Activated CD4-positive, alpha-beta memory T cell treated with anti-CD3 and anti-CD28 coated beads for 36 hours (primary cell): ENCODE measurements at regions not wholly inside any gene's neighbourhood (a gene's known extent, or its start where the extent isn't known, plus 50 kb on each side); places are given as distances from the start of the nearest gene placed in this dataset.

ENCODE experiments used
- CTCF ChIA-PET: fragments of 350-600 bp; sonication (Branson Sonifier 250); formaldehyde crosslinking; loops from one replicate; lab custom pipeline; 2021; ENCODE audit warnings: antibody characterized with exemption, inconsistent platforms; lab: Charles Lee
- POLR2A ChIA-PET: fragments of 350-600 bp; sonication (Branson Sonifier 250); formaldehyde crosslinking; loops from one replicate; lab custom pipeline; 2021; ENCODE audit warnings: antibody characterized with exemption; lab: Charles Lee
- DNase-seq: peaks from one replicate; pipeline ENCODE4 v3.0.0-alpha.2; 2020
- H3K27ac Mint-ChIP-seq: one replicate; pipeline ENCODE4 v1.8.0; 2021; ENCODE audit warnings: mixed read lengths
- H3K27me3 Mint-ChIP-seq: one replicate; pipeline ENCODE4 v1.8.0; 2021; ENCODE audit warnings: mixed read lengths
- H3K36me3 Mint-ChIP-seq: one replicate; pipeline ENCODE4 v1.8.0; 2021; ENCODE audit warnings: mixed read lengths
- H3K4me1 Mint-ChIP-seq: one replicate; pipeline ENCODE4 v1.8.0; 2021; ENCODE audit warnings: low read depth, mixed read lengths
- H3K4me3 Mint-ChIP-seq: one replicate; pipeline ENCODE4 v1.8.0; 2021; ENCODE audit warnings: mild to moderate bottlenecking, mixed read lengths
- H3K9me3 Mint-ChIP-seq: one replicate; pipeline ENCODE4 v1.8.0; 2021; ENCODE audit warnings: mixed read lengths
- intact Hi-C: fragments of 100-400 bp; cut with micrococcal nuclease; formaldehyde crosslinking; loops from one replicate; pipeline ENCODE4 v1.15.1; 2023

DNA sequence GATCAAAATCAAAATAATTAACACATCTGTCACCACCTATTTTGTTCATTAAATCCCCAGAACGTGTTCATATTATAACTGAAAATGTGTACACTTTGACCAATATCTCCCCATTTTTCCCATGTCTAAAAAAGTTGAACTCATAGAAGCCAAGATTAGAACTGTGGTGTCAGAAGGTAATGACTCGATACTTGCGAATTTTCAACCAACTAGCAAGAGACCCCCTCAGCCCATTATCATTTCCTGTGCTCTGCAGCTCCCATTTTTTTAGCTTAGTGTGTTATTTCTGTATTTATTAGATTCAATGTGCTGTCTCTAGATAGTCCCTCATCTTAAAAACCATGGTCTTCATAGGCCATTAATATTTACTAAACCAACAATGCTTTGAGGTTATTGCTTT lies 248.7 kb upstream of the PIK3C3 start:
- no peak for DNase-seq
- H3K27me3 Mint-ChIP-seq = no peaks in the 10 kb centered on the region
- H3K36me3 Mint-ChIP-seq = no peaks in the 10 kb centered on the region
- ChIA-PET POLR2A (no interaction called here), CTCF (interaction anchor here (0.6 kb wide), 1 partner anchor 1889 kb away, joined by 3 read pairs; no protein-coding TSS in a partner anchor)
- H3K27ac Mint-ChIP-seq = no peak overlapping the region
- no peak overlapping the region for H3K4me3 Mint-ChIP-seq
- no peaks in the 10 kb centered on the region for H3K4me1 Mint-ChIP-seq
- no peaks in the 10 kb centered on the region for H3K9me3 Mint-ChIP-seq
- intact Hi-C loops = no loop called here

DNA sequence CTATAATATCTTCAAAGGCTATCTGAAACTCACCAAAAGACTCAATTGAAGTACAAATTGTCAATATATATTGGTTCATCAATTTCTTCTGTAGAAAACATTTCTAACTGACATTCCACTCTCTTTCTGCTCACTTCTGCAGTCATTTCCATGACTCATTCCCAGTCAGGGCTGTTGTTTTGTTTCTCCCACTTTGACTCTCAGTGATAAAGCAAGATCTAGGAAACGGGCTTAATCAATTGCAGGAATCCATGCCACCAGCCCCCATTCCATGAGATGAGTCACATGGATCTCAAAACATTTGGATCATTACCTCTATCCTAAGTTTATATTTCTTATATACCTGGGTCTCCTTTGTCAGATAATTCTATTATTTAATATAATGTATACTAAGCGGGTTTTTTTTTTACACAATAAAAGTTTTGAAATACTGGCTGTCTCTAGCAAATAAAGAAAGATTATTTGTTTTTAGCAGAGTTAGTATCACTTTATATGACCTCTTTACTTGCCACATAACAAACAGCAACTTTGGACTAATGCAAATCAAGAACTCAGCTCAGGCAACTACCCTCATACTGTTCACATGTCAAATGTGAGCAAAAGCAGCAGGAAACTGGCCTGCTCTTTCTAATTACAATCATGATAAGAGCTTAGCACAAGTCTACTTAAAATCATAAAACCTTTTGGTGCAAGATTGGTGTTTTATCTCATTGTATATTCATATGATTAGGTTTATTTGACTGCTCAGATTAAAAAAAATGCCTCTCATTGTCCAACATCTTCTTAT lies 251.1 kb upstream of the PIK3C3 start:
- Mint-ChIP-seq H3K27me3 (no peaks in the 10 kb centered on the region), H3K9me3 (no peaks in the 10 kb centered on the region), H3K4me1 (no peaks in the 10 kb centered on the region), H3K4me3 (no peak overlapping the region), H3K27ac (no peak overlapping the region), H3K36me3 (no peaks in the 10 kb centered on the region)
- POLR2A ChIA-PET = no interaction called here
- DNase-seq = no peak
- CTCF ChIA-PET = no interaction called here
- intact Hi-C loops = no loop called here

DNA sequence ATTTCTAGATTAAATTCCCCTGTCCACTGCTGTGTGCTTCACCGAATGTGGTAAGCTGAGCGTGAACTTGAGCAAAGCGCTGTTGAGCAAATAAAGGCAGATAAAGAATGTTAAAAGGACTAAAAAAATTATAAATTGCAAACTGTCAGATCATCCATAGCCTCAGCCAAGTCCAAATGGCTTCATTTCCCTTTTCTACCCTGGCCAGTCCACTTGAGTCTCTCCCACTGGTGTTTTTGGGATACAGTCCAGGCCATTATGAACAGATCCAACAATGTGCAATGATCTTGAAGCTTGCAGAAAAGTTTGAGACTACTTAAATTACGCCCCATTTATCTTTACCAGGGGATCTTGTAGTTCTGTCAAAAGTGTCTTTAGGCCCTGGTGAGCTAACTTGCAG lies 254.6 kb upstream of the PIK3C3 start:
- CTCF ChIA-PET = no interaction called here
- no peak overlapping the region for H3K27ac Mint-ChIP-seq
- H3K4me3 Mint-ChIP-seq = no peak overlapping the region
- peaks cover 3% of the 10 kb centered on the region for H3K4me1 Mint-ChIP-seq
- DNase-seq = no peak
- no peaks in the 10 kb centered on the region for H3K36me3 Mint-ChIP-seq
- no peaks in the 10 kb centered on the region for H3K9me3 Mint-ChIP-seq
- intact Hi-C loops = no loop called here
- POLR2A ChIA-PET = no interaction called here
- no peaks in the 10 kb centered on the region for H3K27me3 Mint-ChIP-seq

DNA sequence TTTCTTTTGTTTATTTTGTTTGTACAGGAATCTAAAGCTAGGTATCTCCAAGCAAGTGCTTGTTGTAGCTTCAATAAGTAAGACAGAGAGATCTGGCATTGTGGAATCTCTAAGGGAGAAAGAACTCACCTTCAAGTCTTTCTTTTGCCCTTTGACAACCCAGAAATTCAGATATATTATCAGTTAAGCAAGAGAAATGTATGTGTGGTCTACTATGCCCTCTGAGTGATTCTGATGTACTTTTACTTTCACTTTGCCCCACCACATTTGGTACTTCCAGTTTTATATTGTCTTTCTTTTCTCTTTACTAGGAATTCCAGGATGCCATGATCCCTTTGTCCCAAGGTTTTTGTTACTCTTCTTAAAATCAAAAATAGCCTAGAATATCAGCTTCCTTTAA lies 259.6 kb upstream of the PIK3C3 start:
- H3K27ac Mint-ChIP-seq = no peak overlapping the region
- H3K36me3 Mint-ChIP-seq = no peaks in the 10 kb centered on the region
- no peak overlapping the region for H3K4me3 Mint-ChIP-seq
- POLR2A ChIA-PET = no interaction called here
- CTCF ChIA-PET = no interaction called here
- H3K9me3 Mint-ChIP-seq = no peaks in the 10 kb centered on the region
- peaks cover 9% of the 10 kb centered on the region for H3K4me1 Mint-ChIP-seq
- intact Hi-C loops = no loop called here
- no peaks in the 10 kb centered on the region for H3K27me3 Mint-ChIP-seq
- no peak for DNase-seq

DNA sequence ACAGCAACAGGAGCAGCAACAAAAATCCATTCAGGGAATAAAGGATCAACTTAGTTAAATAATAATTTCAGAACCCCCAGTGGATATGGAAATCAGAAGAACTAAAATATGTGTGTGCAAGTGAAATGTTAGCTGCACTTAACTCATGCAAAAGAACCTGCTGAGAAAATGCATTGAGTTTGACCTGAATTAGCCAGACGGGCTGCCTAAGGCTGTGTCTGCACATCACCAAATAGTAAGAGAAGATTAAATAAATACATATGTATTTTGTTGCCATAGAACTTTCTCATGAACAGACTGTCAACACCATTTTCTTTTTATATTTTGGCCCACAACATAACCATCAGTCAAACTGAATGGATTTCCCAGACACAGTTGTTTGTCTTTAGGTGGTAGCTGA lies 262.0 kb upstream of the PIK3C3 start:
- Mint-ChIP-seq H3K9me3 (no peaks in the 10 kb centered on the region), H3K4me3 (no peak overlapping the region), H3K36me3 (no peaks in the 10 kb centered on the region), H3K27me3 (no peaks in the 10 kb centered on the region), H3K27ac (no peak overlapping the region), H3K4me1 (peaks cover 9% of the 10 kb centered on the region)
- ChIA-PET CTCF (no interaction called here), POLR2A (no interaction called here)
- DNase-seq = no peak
- intact Hi-C loops = no loop called here

DNA sequence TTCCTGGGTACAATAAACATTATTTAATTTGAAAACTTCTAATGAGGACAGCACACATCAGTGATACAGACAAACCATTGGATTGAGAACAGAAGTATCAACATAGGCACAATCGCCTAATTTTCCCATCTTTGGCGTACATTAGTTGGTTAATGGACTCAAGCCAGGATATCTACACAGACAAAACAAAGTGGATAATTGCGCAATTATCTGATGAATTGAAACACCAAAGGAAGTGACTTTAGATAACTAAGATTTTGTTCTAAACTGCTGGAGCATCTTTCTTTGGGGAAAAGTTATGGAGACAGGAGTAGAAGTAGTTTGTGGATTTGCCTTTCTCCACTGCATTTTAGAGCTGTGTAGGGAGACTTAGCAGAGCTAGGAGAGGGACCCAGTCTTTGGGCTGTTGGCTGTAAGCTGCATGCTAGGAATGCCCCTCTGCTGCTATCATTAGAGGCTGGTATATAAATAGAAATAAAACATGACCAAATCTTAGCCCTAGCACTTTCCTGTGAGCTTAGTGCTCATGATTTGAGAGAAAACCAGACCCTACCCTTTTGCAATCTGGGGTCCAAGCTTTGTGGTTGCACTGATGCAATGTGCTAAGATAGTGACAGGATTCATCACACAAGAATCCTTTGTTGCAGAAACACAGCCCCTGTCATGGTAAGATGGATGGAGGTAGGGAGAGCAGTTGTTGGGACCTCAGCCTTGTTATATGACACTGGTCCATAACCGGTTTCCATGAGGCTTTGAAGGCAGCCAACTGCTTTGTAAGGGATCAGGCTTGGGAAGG lies 264.5 kb upstream of the PIK3C3 start:
- CTCF ChIA-PET = no interaction called here
- no peaks in the 10 kb centered on the region for H3K36me3 Mint-ChIP-seq
- POLR2A ChIA-PET = no interaction called here
- peaks cover 8% of the 10 kb centered on the region for H3K4me1 Mint-ChIP-seq
- no peaks in the 10 kb centered on the region for H3K9me3 Mint-ChIP-seq
- DNase-seq = no peak
- intact Hi-C loops = no loop called here
- no peaks in the 10 kb centered on the region for H3K27me3 Mint-ChIP-seq
- H3K27ac Mint-ChIP-seq = no peak overlapping the region
- H3K4me3 Mint-ChIP-seq = no peak overlapping the region

DNA sequence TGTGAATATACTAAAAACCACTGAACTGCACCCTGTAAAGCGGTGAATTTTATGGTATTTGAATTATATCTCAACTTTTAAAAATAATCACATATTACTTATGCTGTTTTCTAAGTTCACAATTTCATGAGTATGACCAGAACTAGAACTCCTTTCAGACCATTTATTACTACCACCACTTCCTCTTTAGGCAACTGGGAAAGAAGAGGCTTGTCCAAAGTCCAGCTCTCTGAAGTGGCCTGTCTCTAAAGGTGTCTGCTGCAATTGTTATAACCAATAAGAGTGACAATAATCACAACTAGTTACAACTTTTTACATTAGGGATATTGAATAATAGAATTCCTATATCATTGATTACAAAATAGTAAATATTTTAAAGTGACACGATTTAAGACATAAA lies 267.9 kb upstream of the PIK3C3 start:
- H3K36me3 Mint-ChIP-seq = no peaks in the 10 kb centered on the region

DNA sequence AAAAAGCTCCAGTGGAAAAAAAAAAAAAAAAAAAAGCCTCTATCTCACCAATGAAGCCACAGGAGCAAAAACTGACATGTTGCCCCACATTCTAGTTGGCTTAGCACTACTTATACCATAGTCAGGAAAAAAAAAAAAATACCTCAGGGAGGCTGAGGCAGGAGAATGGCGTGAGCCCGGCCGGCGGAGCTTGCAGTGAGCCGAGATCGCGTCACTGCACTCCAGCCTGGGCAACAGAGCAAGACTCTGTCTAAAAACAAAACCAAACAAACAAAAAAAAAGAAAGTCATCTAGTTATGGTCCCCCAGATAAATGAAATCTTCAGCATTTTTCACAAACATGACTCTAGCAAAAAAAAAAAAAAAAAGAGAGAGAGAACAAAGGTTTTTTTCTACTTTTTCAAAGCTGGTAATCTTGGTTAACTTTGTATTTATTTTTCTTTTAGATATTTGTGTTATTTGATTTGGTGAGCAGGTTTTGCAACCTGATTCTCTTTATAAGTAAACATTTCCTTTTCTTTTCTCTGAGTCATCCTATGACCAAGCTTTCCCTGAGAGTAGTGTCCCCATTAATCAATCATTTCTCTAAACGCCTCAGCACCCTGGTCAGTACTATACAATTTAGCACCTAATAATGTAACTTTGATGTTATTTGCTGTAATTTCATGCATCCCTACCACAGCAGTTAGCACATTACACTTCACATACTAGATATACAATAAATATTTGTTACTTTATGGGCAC lies 273.7 kb upstream of the PIK3C3 start:
- Mint-ChIP-seq H3K36me3 (no peaks in the 10 kb centered on the region), H3K9me3 (peaks cover 4% of the 10 kb centered on the region), H3K27me3 (no peaks in the 10 kb centered on the region), H3K27ac (no peak overlapping the region), H3K4me1 (no peaks in the 10 kb centered on the region), H3K4me3 (no peak overlapping the region)
- intact Hi-C loops = no loop called here
- no peak for DNase-seq
- CTCF ChIA-PET = no interaction called here
- POLR2A ChIA-PET = no interaction called here

More for the DNA sequence above, 267.9 kb upstream of the PIK3C3 start:
- no peaks in the 10 kb centered on the region for H3K4me1 Mint-ChIP-seq
- no peaks in the 10 kb centered on the region for H3K27me3 Mint-ChIP-seq
- no peak overlapping the region for H3K27ac Mint-ChIP-seq
- ChIA-PET POLR2A (no interaction called here), CTCF (no interaction called here)
- H3K4me3 Mint-ChIP-seq = no peak overlapping the region
- DNase-seq = no peak
- intact Hi-C loops = no loop called here
- no peaks in the 10 kb centered on the region for H3K9me3 Mint-ChIP-seq

DNA sequence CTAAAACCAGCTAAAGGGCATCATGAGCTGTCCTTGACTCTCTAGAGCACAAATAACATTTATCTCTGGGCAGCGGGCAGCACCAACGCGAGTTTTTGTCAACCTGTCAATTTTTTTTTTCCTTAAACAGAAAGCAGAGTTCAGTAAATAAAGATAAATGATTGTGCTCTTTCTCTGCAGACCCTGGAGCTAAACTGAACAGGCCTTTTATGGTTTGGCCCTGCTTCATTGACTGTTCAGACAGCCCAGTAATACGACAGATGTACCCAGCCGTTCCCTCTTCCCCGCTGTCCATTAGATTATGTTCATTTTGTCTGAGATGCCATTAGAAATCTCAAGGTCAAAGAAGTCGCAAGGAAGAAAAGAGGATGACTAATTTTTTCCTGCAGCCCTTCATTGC lies 280.5 kb upstream of the PIK3C3 start:
- ChIA-PET CTCF (no interaction called here), POLR2A (no interaction called here)
- Mint-ChIP-seq H3K4me1 (no peaks in the 10 kb centered on the region), H3K9me3 (no peaks in the 10 kb centered on the region), H3K27ac (no peak overlapping the region), H3K4me3 (no peak overlapping the region), H3K36me3 (no peaks in the 10 kb centered on the region), H3K27me3 (no peaks in the 10 kb centered on the region)
- intact Hi-C loops = no loop called here
- DNase-seq = no peak

DNA sequence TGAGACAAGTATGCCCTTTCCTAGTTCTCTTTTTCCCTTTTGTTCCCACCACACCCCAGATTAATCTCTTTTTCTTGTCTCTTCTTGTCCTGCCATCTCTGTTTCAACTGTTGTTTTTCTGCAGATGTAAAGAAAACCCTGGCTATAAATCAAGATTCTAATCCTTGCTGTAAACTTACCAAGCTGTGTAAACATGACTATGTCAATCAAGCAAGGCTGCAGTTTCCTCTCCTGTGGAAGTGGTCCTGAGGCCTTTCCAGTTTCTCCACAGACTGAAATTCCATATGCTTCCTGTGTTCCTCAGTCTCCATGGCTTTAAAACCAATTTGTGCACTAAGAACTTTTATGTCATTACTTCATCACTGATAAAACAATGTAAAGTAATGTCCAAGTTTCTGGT lies 288.8 kb upstream of the PIK3C3 start:
- ChIA-PET CTCF (no interaction called here), POLR2A (no interaction called here)
- no peaks in the 10 kb centered on the region for H3K27me3 Mint-ChIP-seq
- H3K36me3 Mint-ChIP-seq = no peaks in the 10 kb centered on the region
- intact Hi-C loops = no loop called here
- H3K9me3 Mint-ChIP-seq = peaks cover 3% of the 10 kb centered on the region
- H3K4me3 Mint-ChIP-seq = no peak overlapping the region
- DNase-seq = no peak
- H3K4me1 Mint-ChIP-seq = no peaks in the 10 kb centered on the region
- H3K27ac Mint-ChIP-seq = no peak overlapping the region

DNA sequence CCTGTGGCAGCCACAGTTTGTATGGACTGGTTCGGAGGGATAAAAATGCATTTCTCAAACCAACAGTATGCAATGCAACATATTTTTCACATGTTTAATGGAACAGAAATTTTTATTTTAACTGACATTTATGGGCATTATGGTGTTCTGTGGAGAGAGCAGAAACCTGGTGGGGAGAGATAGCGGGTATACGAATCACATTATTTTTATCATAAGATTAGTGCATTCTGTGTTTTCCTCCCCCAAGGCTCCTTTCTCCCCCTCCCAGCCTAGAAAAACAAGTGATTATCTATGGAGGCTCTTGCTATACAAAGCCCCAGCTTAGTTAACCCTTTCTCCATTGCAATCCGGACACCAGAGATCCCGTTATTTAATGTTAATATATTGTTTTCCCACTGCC lies 289.8 kb upstream of the PIK3C3 start:
- POLR2A ChIA-PET = no interaction called here
- no peak overlapping the region for H3K27ac Mint-ChIP-seq
- CTCF ChIA-PET = no interaction called here
- DNase-seq = no peak
- intact Hi-C loops = no loop called here
- H3K4me3 Mint-ChIP-seq = no peak overlapping the region
- H3K27me3 Mint-ChIP-seq = no peaks in the 10 kb centered on the region
- peaks cover 3% of the 10 kb centered on the region for H3K9me3 Mint-ChIP-seq
- H3K4me1 Mint-ChIP-seq = no peaks in the 10 kb centered on the region
- no peaks in the 10 kb centered on the region for H3K36me3 Mint-ChIP-seq

DNA sequence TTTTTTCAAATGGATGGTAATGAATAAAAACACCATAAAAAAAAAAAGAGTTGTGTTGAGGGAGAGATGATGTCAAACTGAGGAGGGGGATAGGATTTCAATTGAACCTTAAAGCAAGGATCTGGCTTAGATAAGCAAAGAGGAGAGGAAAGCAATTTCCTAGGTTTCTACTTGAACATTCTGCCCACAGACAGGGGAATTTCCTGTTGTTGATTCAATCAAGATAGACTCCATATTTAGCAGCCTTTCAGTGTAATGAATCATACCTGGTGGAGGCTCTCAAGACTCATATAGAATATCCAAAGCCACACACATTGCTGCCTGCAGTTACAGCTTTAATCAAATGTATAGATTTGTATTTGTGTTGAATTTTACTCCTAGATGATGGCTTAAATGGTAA lies 294.4 kb upstream of the PIK3C3 start:
- Mint-ChIP-seq H3K27me3 (no peaks in the 10 kb centered on the region), H3K9me3 (peaks cover 3% of the 10 kb centered on the region), H3K4me3 (no peak overlapping the region), H3K36me3 (no peaks in the 10 kb centered on the region), H3K4me1 (no peaks in the 10 kb centered on the region), H3K27ac (no peak overlapping the region)
- no peak for DNase-seq
- CTCF ChIA-PET = no interaction called here
- intact Hi-C loops = no loop called here
- POLR2A ChIA-PET = no interaction called here
